ENCODE measurements at regions not wholly inside any gene's neighbourhood (a gene's known extent, or its start where the extent isn't known, plus 50 kb on each side); places are given as distances from the start of the nearest gene placed in this dataset.

- no peak for DNase-seq
- H3K27ac Mint-ChIP-seq, result no peak overlapping the region
- H3K4me3 Mint-ChIP-seq, result no peak overlapping the region
- H3K9me3 Mint-ChIP-seq, result peaks cover 0 to 18% (median 4%) of the 10 kb centered on the region in 6 donors
- no peaks in the 10 kb centered on the region for H3K36me3 Mint-ChIP-seq
- H3K27me3 Mint-ChIP-seq (ENCODE audit: low read depth in 3 of 3), result no peaks in the 10 kb centered on the region
- no peaks in the 10 kb centered on the region for H3K4me1 Mint-ChIP-seq
These were observed 339.0 kb downstream of the SATB2 start for GRCh38 chr2:199118673-199119112.

- Mint-ChIP-seq H3K9me3 (peaks cover 0 to 22% (median 4%) of the 10 kb centered on the region in 6 donors), H3K27ac (no peak overlapping the region), H3K4me3 (no peak overlapping the region), H3K36me3 (no peaks in the 10 kb centered on the region), H3K27me3 (ENCODE audit: low read depth in 3 of 3) (no peaks in the 10 kb centered on the region), H3K4me1 (no peaks in the 10 kb centered on the region)
- DNase-seq, result no peak
These were observed 342.6 kb downstream of the SATB2 start for GRCh38 chr2:199115169-199115568.

DNA sequence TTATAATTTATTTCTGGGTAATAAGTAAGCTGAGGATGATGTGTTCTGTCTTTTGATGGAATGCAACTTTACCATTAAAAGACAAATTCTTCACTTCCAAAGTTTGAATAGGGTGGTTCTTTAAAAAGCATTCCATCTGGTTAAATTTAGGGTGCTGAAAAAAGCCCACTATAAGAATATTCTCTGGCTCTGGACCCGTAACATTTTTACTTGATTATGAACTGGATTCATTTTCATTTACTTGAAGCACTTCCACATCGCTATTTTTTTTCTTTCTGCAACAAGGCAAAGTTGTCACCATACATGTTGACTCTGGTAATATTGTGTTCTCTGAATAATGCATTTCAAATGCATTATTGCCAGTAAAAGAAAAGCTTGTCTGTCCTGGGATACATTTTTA lies 344.6 kb downstream of the SATB2 start:
- Mint-ChIP-seq H3K27ac (no peak overlapping the region), H3K36me3 (no peaks in the 10 kb centered on the region), H3K27me3 (ENCODE audit: low read depth in 3 of 3) (peaks cover 0 to 2% (median 0%) of the 10 kb centered on the region in 3 donors), H3K9me3 (peaks cover 0 to 20% (median 4%) of the 10 kb centered on the region in 6 donors), H3K4me3 (no peak overlapping the region), H3K4me1 (no peaks in the 10 kb centered on the region)
- no peak for DNase-seq

DNA sequence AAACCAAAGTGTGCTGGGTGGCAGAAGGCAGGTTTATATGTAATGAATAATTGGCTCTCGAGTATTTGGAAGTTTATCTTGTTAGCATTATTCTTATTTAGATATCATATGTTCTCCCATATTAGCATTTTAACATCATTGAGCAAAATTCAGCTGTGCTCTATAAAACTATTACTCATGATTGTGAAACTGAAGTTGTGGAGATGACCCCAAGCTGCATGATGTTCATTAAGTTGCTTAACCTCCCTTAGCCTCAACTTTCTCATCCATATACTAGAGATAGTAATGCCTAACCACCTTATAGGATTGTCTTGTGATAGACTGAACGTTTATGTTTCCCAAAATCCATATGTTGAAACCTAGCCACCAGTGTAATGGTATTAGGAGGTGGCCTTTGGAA lies 346.3 kb downstream of the SATB2 start:
- Mint-ChIP-seq H3K27ac (no peak overlapping the region), H3K4me3 (no peak overlapping the region), H3K27me3 (ENCODE audit: low read depth in 3 of 3) (peaks cover 0 to 2% (median 0%) of the 10 kb centered on the region in 3 donors), H3K9me3 (peaks cover 0 to 15% (median 4%) of the 10 kb centered on the region in 6 donors), H3K4me1 (no peaks in the 10 kb centered on the region), H3K36me3 (no peaks in the 10 kb centered on the region)
- DNase-seq, result no peak

GRCh38 chr2:199108056-199108455 lies 349.7 kb downstream of the SATB2 start:
- H3K36me3 Mint-ChIP-seq, result no peaks in the 10 kb centered on the region

GRCh38 chr2:199105826-199106225 lies 351.9 kb downstream of the SATB2 start:
- no peaks in the 10 kb centered on the region for H3K36me3 Mint-ChIP-seq
- no peak overlapping the region for H3K4me3 Mint-ChIP-seq
- peaks cover 0 to 9% (median 5%) of the 10 kb centered on the region in 6 donors for H3K9me3 Mint-ChIP-seq
- no peak overlapping the region for H3K27ac Mint-ChIP-seq
- H3K27me3 Mint-ChIP-seq (ENCODE audit: low read depth in 3 of 3), result peaks cover 0 to 2% (median 0%) of the 10 kb centered on the region in 3 donors
- no peak for DNase-seq
- H3K4me1 Mint-ChIP-seq, result no peaks in the 10 kb centered on the region

More at GRCh38 chr2:199108056-199108455, 349.7 kb downstream of the SATB2 start:
- H3K4me1 Mint-ChIP-seq, result no peaks in the 10 kb centered on the region
- no peak for DNase-seq
- H3K27ac Mint-ChIP-seq, result no peak overlapping the region
- peaks cover 0 to 6% (median 4%) of the 10 kb centered on the region in 6 donors for H3K9me3 Mint-ChIP-seq
- no peak overlapping the region for H3K4me3 Mint-ChIP-seq
- H3K27me3 Mint-ChIP-seq (ENCODE audit: low read depth in 3 of 3), result peaks cover 0 to 2% (median 0%) of the 10 kb centered on the region in 3 donors

- H3K4me1 Mint-ChIP-seq, result no peaks in the 10 kb centered on the region
- H3K9me3 Mint-ChIP-seq, result peaks cover 0 to 10% (median 1%) of the 10 kb centered on the region in 6 donors
- H3K27me3 Mint-ChIP-seq (ENCODE audit: low read depth in 3 of 3), result peaks cover 0 to 2% (median 0%) of the 10 kb centered on the region in 3 donors
- no peak overlapping the region for H3K27ac Mint-ChIP-seq
- no peaks in the 10 kb centered on the region for H3K36me3 Mint-ChIP-seq
- H3K4me3 Mint-ChIP-seq, result no peak overlapping the region
- no peak for DNase-seq
These were observed 356.3 kb downstream of the SATB2 start for GRCh38 chr2:199101487-199101886.

- no peak overlapping the region for H3K4me3 Mint-ChIP-seq
- peaks cover 0 to 2% (median 0%) of the 10 kb centered on the region in 3 donors for H3K27me3 Mint-ChIP-seq (ENCODE audit: low read depth in 3 of 3)
- DNase-seq, result no peak
- H3K9me3 Mint-ChIP-seq, result peaks cover 0 to 10% (median 1%) of the 10 kb centered on the region in 6 donors
- no peak overlapping the region for H3K27ac Mint-ChIP-seq
- H3K36me3 Mint-ChIP-seq, result no peaks in the 10 kb centered on the region
- H3K4me1 Mint-ChIP-seq, result no peaks in the 10 kb centered on the region
These were observed 357.2 kb downstream of the SATB2 start for GRCh38 chr2:199100326-199101110.

- no peak for DNase-seq
- Mint-ChIP-seq H3K27me3 (ENCODE audit: low read depth in 3 of 3) (peaks cover 0 to 2% (median 2%) of the 10 kb centered on the region in 3 donors), H3K36me3 (no peaks in the 10 kb centered on the region), H3K4me1 (no peaks in the 10 kb centered on the region), H3K27ac (no peak overlapping the region), H3K4me3 (no peak overlapping the region), H3K9me3 (peaks cover 0 to 10% (median 5%) of the 10 kb centered on the region in 6 donors)
These were observed 365.3 kb downstream of the SATB2 start for GRCh38 chr2:199092419-199092818.

- no peak overlapping the region for H3K4me3 Mint-ChIP-seq
- no peaks in the 10 kb centered on the region for H3K36me3 Mint-ChIP-seq
- H3K27me3 Mint-ChIP-seq (ENCODE audit: low read depth in 3 of 3), result peaks cover 0 to 2% (median 1%) of the 10 kb centered on the region in 3 donors
- DNase-seq, result no peak
- no peaks in the 10 kb centered on the region for H3K4me1 Mint-ChIP-seq
- no peak overlapping the region for H3K27ac Mint-ChIP-seq
- peaks cover 0 to 7% (median under 1%) of the 10 kb centered on the region in 6 donors for H3K9me3 Mint-ChIP-seq
These were observed 372.5 kb downstream of the SATB2 start for GRCh38 chr2:199085261-199085660.

DNA sequence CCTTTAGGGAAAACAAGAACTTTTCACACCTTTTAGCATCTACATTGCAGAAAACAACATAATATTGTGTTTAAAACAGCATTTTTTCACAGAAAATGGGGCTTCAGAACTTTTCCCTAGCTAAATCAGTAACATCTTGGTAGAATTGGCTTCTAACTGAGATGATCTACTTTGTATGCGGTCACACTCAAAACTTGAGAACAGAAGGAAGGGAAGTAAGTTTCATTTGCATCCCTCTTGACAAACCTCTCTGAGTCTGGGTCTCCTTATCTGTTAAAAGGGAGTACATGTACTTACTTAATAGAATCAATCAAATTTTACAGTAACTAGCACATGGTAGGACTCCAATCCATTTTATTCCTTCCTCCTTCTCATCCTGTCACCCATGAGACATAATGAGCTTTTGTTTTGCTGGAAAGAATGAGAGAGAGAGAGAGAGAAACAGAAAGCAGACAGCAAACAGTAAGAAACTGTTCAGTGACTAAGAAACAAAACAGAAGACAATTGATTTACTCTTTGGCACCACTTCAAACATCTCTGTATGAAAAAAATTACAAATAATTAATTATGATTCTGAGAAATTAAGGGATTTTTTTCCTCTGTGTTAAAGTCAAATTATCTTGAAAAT lies 387.3 kb downstream of the SATB2 start:
- no peak for DNase-seq
- H3K27me3 Mint-ChIP-seq (ENCODE audit: low read depth in 3 of 3), result peaks cover 0 to 2% (median 0%) of the 10 kb centered on the region in 3 donors
- no peak overlapping the region for H3K4me3 Mint-ChIP-seq
- no peak overlapping the region for H3K27ac Mint-ChIP-seq
- no peaks in the 10 kb centered on the region for H3K4me1 Mint-ChIP-seq
- peaks cover 0 to 22% (median 10%) of the 10 kb centered on the region in 6 donors for H3K9me3 Mint-ChIP-seq
- H3K36me3 Mint-ChIP-seq, result no peaks in the 10 kb centered on the region

GRCh38 chr2:199064201-199064600 lies 393.5 kb downstream of the SATB2 start:
- no peaks in the 10 kb centered on the region for H3K27me3 Mint-ChIP-seq (ENCODE audit: low read depth in 3 of 3)
- peaks cover 7 to 41% (median 13%) of the 10 kb centered on the region in 6 donors for H3K9me3 Mint-ChIP-seq
- no peak for DNase-seq
- H3K36me3 Mint-ChIP-seq, result no peaks in the 10 kb centered on the region
- H3K4me3 Mint-ChIP-seq, result no peak overlapping the region
- no peak overlapping the region for H3K27ac Mint-ChIP-seq
- H3K4me1 Mint-ChIP-seq, result no peaks in the 10 kb centered on the region

DNA sequence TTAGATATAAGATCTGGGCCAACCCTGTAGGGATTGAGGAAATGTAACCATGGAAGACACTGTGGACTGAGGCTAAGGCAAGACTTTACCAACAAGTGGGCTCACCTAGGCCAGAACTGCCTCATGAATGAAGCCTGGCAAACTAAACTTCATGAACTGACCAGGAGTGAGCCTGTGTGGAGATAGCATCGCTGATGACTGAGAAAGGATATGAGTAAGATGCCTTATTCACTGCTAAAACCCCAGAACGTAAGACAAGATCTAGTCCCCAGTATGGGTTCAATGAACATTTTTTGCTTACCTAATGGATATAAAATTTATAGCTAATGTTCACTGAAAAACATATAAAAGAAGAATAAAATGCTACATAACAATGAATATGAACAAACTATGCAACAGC lies 399.8 kb downstream of the SATB2 start:
- Mint-ChIP-seq H3K4me1 (no peaks in the 10 kb centered on the region), H3K36me3 (no peaks in the 10 kb centered on the region), H3K4me3 (no peak overlapping the region), H3K27ac (no peak overlapping the region), H3K9me3 (peaks cover 13 to 33% (median 17%) of the 10 kb centered on the region in 6 donors), H3K27me3 (ENCODE audit: low read depth in 3 of 3) (peaks cover 0 to 2% (median 0%) of the 10 kb centered on the region in 3 donors)
- no peak for DNase-seq

DNA sequence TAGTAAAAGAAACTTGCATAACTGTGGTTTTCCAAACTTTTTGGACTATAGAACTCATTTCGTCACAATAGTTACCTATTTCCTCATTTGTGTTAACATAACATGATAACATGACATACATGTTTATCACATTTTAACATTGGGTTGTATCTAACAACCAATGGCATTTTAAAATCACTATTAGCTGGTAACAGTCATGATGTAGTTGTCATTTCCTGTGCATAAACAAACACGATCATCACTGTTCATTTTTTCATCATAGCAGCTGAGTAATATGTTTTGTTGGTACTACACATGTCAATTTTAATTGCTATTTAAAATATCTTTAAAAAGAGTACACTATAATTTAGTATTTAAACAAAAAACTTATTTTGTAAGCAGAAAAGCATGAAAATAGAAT lies 402.4 kb downstream of the SATB2 start:
- Mint-ChIP-seq H3K4me1 (no peaks in the 10 kb centered on the region), H3K27me3 (ENCODE audit: low read depth in 3 of 3) (peaks cover 0 to 2% (median 0%) of the 10 kb centered on the region in 3 donors), H3K4me3 (no peak overlapping the region), H3K36me3 (no peaks in the 10 kb centered on the region), H3K9me3 (peaks cover 6 to 21% (median 14%) of the 10 kb centered on the region in 6 donors), H3K27ac (no peak overlapping the region)
- DNase-seq, result no peak

All from immature natural killer cell (primary cell).